ENCODE measurements at regions not wholly inside any gene's neighbourhood (a gene's known extent, or its start where the extent isn't known, plus 50 kb on each side); places are given as distances from the start of the nearest gene placed in this dataset.

DNA sequence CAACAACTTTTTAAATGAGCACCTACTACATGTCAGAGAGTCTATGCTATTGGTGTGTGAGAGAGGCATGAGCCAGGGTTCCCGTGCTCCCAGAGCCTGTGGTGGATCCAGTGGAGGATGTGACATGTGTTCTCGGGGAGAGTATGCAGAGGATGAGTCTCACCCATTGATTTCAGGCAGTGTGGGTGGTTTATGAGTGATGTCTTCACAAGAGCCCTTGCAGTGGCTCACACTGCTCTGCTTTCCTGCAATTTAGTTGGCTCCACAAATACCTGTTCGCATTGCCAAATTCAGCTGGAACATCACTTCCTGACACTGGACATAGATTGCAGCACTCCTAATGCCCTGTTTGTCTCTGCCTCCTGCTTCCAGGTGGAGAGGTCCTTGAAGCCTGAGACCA, 243.6 kb upstream of the CXCR4 start:
- Histone ChIP-seq H3K9ac (ENCODE audit: extremely low read depth, insufficient read length, low read length) (no peak overlapping the region), H2BK12ac (ENCODE audit: insufficient read length, low read depth, low read length) (no peak overlapping the region), H3K23me2 (ENCODE audit: insufficient read length, low read depth, low read length, poor library complexity, severe bottlenecking) (no peaks in the 10 kb centered on the region), H4K5ac (ENCODE audit: insufficient read length, low read depth, low read length) (no peak overlapping the region), H3K79me1 (ENCODE audit: insufficient read depth, low read depth, low read length, poor library complexity, severe bottlenecking) (no peaks in the 10 kb centered on the region), H4K20me1 (ENCODE audit: control insufficient read depth, insufficient read depth, insufficient read length) (no peaks in the 10 kb centered on the region), H3K23ac (ENCODE audit: insufficient read length, low read depth, low read length) (no peak overlapping the region), H2BK120ac (ENCODE audit: low read depth, low read length, poor library complexity, severe bottlenecking) (no peak overlapping the region), H2AFZ (ENCODE audit: low read length) (no peak overlapping the region), H3K14ac (ENCODE audit: insufficient read depth, low read length) (no peak overlapping the region; the same call in 1 of the 2 replicates), H3K79me2 (ENCODE audit: insufficient read depth, low read length) (no peaks in the 10 kb centered on the region; the same call in 1 of the 2 replicates), H3K18ac (ENCODE audit: insufficient read length, low read depth, low read length) (no peak overlapping the region), H3K4ac (ENCODE audit: low read depth, low read length) (no peak overlapping the region), H2AK5ac (ENCODE audit: insufficient read length, low read length) (no peak overlapping the region), H3T11ph (ENCODE audit: low read length) (no peak overlapping the region), H4K8ac (replicated peaks; ENCODE audit: insufficient read length, low read depth, low read length) (no peak overlapping the region), H2BK5ac (ENCODE audit: insufficient read length, low read length) (no peak overlapping the region), H3K27ac (ENCODE audit: insufficient read length, low read depth, low read length) (no peak overlapping the region), H3K4me2 (ENCODE audit: insufficient read depth, insufficient read length, low read length) (no peak overlapping the region), H2BK20ac (ENCODE audit: low read depth, low read length, poor library complexity, severe bottlenecking) (no peak overlapping the region), H3K9me3 (ENCODE audit: control insufficient read depth, low read depth, low read length) (no peaks in the 10 kb centered on the region), H3K27me3 (ENCODE audit: insufficient read depth, low read length) (no peaks in the 10 kb centered on the region), H3K4me1 (ENCODE audit: insufficient read depth, low read length) (no peaks in the 10 kb centered on the region), H2BK15ac (ENCODE audit: low read depth, low read length) (no peak overlapping the region), H3K56ac (ENCODE audit: insufficient read length, low read depth, low read length) (no peak overlapping the region), H4K91ac (ENCODE audit: insufficient read length, low read depth, low read length) (no peak overlapping the region)
- WGBS (ENCODE audit: extremely low coverage, insufficient read length, low lambda C conversion rate), result no CpG with 5 or more reads among the region's 3 CpGs
- DNase-seq, result peak; percentile 6
- H3K27me3 Mint-ChIP-seq (ENCODE audit: low read depth), result no peaks in the 10 kb centered on the region; the same call in 1 of the 2 replicates
- H3K36me3 Mint-ChIP-seq (ENCODE audit: insufficient read depth in 1 of 3, low read depth in 3 of 3), result no peaks in the 10 kb centered on the region
- no peak overlapping the region for H3K27ac Mint-ChIP-seq
- no peaks in the 10 kb centered on the region for H3K9me3 Mint-ChIP-seq
- no peaks in the 10 kb centered on the region for H3K4me1 Mint-ChIP-seq
- H3K4me3 Mint-ChIP-seq, result no peak overlapping the region; a peak in 1 of 5 replicates
- TF ChIP-seq, protein P1, sequence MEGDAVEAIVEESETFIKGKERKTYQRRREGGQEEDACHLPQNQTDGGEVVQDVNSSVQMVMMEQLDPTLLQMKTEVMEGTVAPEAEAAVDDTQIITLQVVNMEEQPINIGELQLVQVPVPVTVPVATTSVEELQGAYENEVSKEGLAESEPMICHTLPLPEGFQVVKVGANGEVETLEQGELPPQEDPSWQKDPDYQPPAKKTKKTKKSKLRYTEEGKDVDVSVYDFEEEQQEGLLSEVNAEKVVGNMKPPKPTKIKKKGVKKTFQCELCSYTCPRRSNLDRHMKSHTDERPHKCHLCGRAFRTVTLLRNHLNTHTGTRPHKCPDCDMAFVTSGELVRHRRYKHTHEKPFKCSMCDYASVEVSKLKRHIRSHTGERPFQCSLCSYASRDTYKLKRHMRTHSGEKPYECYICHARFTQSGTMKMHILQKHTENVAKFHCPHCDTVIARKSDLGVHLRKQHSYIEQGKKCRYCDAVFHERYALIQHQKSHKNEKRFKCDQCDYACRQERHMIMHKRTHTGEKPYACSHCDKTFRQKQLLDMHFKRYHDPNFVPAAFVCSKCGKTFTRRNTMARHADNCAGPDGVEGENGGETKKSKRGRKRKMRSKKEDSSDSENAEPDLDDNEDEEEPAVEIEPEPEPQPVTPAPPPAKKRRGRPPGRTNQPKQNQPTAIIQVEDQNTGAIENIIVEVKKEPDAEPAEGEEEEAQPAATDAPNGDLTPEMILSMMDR (conservative IDR thresholded peaks at IDR 0.05), result no peak
